ENCODE measurements at regions not wholly inside any gene's neighbourhood (a gene's known extent, or its start where the extent isn't known, plus 50 kb on each side); places are given as distances from the start of the nearest gene placed in this dataset.

DNA sequence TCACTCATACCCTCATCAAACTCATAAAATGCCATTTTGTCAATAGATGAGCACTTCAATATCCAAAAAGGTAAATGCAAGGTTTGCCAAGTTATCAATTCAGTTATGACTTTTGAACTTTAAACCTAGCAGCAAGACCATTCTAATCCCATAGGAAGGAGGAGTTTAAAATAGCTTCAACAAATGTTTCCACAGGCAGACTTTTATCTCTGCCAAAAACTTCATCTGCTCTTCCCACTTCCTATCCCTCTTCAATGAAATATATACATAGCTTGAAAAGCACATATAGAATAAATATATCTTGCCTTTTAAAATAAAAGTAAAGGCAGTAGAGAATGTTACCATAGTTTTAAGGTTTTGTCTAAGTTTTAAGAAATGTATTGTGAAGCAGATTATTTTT lies 1749.1 kb upstream of the SEL1L start:
- Histone ChIP-seq H3K4me3 (no peak overlapping the region), H3K4me1 (peaks cover 4 to 6% (median 5%) of the 10 kb centered on the region in 3 donors), H3K27me3 (no peaks in the 10 kb centered on the region), H3K27ac (no peak overlapping the region), H3K9me3 (no peaks in the 10 kb centered on the region), H3K36me3 (no peaks in the 10 kb centered on the region)
- ATAC-seq: no peak
- intact Hi-C loops (cut with DNase I): no loop called here
- no peak for FAIRE-seq
- TF ChIP-seq, protein P1, sequence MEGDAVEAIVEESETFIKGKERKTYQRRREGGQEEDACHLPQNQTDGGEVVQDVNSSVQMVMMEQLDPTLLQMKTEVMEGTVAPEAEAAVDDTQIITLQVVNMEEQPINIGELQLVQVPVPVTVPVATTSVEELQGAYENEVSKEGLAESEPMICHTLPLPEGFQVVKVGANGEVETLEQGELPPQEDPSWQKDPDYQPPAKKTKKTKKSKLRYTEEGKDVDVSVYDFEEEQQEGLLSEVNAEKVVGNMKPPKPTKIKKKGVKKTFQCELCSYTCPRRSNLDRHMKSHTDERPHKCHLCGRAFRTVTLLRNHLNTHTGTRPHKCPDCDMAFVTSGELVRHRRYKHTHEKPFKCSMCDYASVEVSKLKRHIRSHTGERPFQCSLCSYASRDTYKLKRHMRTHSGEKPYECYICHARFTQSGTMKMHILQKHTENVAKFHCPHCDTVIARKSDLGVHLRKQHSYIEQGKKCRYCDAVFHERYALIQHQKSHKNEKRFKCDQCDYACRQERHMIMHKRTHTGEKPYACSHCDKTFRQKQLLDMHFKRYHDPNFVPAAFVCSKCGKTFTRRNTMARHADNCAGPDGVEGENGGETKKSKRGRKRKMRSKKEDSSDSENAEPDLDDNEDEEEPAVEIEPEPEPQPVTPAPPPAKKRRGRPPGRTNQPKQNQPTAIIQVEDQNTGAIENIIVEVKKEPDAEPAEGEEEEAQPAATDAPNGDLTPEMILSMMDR (IDR thresholded peaks at IDR 0.05): no peak
- no peak for DNase-seq

DNA sequence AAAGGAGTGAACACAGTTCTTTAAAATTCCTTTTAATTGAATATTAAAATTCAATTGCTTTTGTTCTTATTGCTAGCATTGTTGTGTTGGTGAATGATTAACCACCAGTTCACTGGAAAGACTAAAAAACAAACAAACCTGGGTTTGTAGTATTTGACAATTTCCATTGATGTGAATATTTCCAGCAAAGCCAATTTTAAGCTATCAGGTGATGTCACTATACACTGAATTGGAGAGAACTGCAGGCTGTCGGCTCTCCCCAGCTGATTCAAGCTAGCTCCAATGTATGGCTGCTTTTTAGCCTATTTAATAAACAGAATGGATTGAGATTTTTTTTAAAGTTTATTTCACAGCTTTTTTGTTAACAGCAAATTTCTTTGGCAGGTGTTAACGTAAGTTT lies 1753.6 kb upstream of the SEL1L start:
- Histone ChIP-seq H3K9me3 (no peaks in the 10 kb centered on the region), H3K27ac (no peak overlapping the region), H3K4me1 (peaks cover 4 to 10% (median 6%) of the 10 kb centered on the region in 3 donors), H3K27me3 (no peaks in the 10 kb centered on the region), H3K36me3 (no peaks in the 10 kb centered on the region), H3K4me3 (no peak overlapping the region)
- intact Hi-C loops (cut with DNase I): no loop called here
- no peak for FAIRE-seq
- 18 to 20% methylated on average over 2 of the region's 2 CpGs for WGBS, 2 donors
- TF ChIP-seq, protein P1 (IDR thresholded peaks at IDR 0.05): no peak
- ATAC-seq: peak; percentile 69 to 81 (median 77)
- DNase-seq: no peak

DNA sequence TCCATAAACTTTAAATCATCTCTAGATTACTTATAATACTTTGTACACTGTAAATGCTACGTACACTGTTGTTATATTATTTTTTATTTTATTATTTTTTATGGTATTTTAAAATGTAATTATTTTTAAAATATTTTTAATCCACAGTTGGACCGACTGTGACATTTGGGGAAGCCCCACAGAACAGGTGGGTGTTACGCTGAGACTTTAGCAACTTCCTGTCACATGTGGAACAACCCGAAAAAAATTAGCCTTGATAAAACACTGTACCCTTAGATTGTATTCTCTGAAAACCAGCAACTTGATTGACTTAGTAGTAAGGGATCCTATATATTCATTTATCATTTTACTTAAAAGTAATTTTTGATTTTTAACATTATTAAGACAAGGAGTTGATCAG lies 1755.7 kb upstream of the SEL1L start:
- Histone ChIP-seq H3K36me3 (no peaks in the 10 kb centered on the region), H3K27me3 (no peaks in the 10 kb centered on the region), H3K4me1 (peaks cover 4 to 10% (median 6%) of the 10 kb centered on the region in 3 donors), H3K4me3 (no peak overlapping the region), H3K9me3 (no peaks in the 10 kb centered on the region), H3K27ac (no peak overlapping the region)
- FAIRE-seq (no peak), DNase-seq (no peak), ATAC-seq (no peak)
- 73 to 82% methylated on average over 4 of the region's 4 CpGs for WGBS, 2 donors
- intact Hi-C loops (cut with DNase I): no loop called here
- TF ChIP-seq, protein P1 (IDR thresholded peaks at IDR 0.05): no peak

DNA sequence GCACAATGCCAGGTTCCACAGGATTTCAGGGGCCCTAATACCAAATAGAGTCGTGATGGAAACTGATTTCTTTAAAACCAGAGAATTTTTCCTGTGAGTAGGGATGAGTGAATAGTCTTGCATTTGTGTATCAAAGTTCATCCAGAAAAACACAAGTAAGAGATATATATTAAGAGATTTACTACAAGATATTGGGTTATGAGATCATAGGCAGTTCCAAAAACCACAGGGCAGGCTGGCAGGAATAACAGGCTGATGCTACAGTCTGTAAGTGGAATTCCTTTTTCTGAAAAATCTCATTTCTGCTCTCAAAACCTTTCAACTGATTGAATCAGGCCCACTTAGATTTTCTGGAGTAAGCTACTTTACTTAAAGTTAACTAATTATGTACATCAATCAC lies 1756.2 kb upstream of the SEL1L start:
- FAIRE-seq: no peak
- no peaks in the 10 kb centered on the region for H3K36me3 ChIP-seq
- TF ChIP-seq, protein P1 (IDR thresholded peaks at IDR 0.05): no peak
- intact Hi-C loops (cut with DNase I): no loop called here
- DNase-seq: no peak
- no peak for ATAC-seq
- H3K4me3 ChIP-seq: no peak overlapping the region
- H3K9me3 ChIP-seq: no peaks in the 10 kb centered on the region
- H3K4me1 ChIP-seq: peaks cover 4 to 10% (median 6%) of the 10 kb centered on the region in 3 donors
- no peak overlapping the region for H3K27ac ChIP-seq
- no peaks in the 10 kb centered on the region for H3K27me3 ChIP-seq
- WGBS, 2 donors: 77 to 92% methylated on average over 1 of the region's 1 CpG

DNA sequence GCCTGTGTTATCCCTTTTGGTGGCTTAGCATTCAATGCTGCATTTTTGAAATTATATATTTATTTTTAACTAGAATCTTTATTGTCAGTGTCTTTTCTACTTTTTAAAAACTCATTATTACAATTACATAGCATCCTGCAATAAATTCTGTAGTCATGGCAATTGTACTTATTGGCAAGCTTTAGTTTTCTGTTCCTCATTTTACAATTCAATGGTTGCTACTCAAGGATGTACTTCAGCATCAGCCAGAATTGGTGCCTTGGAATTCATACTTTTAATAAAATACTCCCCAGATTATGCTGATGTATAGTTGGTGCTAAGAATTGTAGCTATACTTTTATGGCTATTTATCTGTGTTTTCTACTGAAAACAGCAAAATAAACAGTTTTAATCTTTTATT lies 1756.8 kb upstream of the SEL1L start:
- intact Hi-C loops (cut with DNase I): no loop called here
- Histone ChIP-seq H3K4me1 (peaks cover 4 to 10% (median 6%) of the 10 kb centered on the region in 3 donors), H3K36me3 (no peaks in the 10 kb centered on the region), H3K27ac (no peak overlapping the region), H3K27me3 (no peaks in the 10 kb centered on the region), H3K9me3 (no peaks in the 10 kb centered on the region), H3K4me3 (no peak overlapping the region)
- TF ChIP-seq, protein P1 (IDR thresholded peaks at IDR 0.05): no peak
- no peak for DNase-seq
- FAIRE-seq: no peak
- ATAC-seq: no peak
